ENCODE measurements at regions not wholly inside any gene's neighbourhood (a gene's known extent, or its start where the extent isn't known, plus 50 kb on each side); places are given as distances from the start of the nearest gene placed in this dataset.
"Not testable (repeated sequence)": the region's sequence is repeated elsewhere in the genome, so short reads cannot be mapped to it uniquely, and the experiment has no call there.

GRCh38 chr7:32779167-32779566 lies 112.4 kb downstream of the KBTBD2 start:
- TF ChIP-seq CTCF (conservative IDR thresholded peaks at IDR 0.05), result no peak

GRCh38 chr7:32777041-32777666 lies 114.4 kb downstream of the KBTBD2 start:
- not testable (repeated sequence) for H3K27ac ChIP-seq

More at GRCh38 chr7:32779167-32779566, 112.4 kb downstream of the KBTBD2 start:
- H3K27ac ChIP-seq, result no peak overlapping the region

- not testable (repeated sequence) for H3K27ac ChIP-seq
These were observed 115.2 kb downstream of the KBTBD2 start for GRCh38 chr7:32776318-32776717.

- not testable (repeated sequence) for H3K27ac ChIP-seq
These were observed 115.8 kb downstream of the KBTBD2 start for GRCh38 chr7:32775809-32776208.

GRCh38 chr7:32774541-32774951 lies 117.0 kb downstream of the KBTBD2 start:
- no peak for TF ChIP-seq CTCF (conservative IDR thresholded peaks at IDR 0.05)

GRCh38 chr7:32768866-32769510 lies 122.6 kb downstream of the KBTBD2 start:
- H3K27ac ChIP-seq, result not testable (repeated sequence)

More at GRCh38 chr7:32774541-32774951, 117.0 kb downstream of the KBTBD2 start:
- no peak overlapping the region for H3K27ac ChIP-seq

- not testable (repeated sequence) for H3K27ac ChIP-seq
These were observed 123.2 kb downstream of the KBTBD2 start for GRCh38 chr7:32768338-32768737.

- H3K27ac ChIP-seq, result not testable (repeated sequence)
- peak; percentile 60 for TF ChIP-seq CTCF (conservative IDR thresholded peaks at IDR 0.05)
These were observed 125.8 kb downstream of the KBTBD2 start for GRCh38 chr7:32765649-32766251.

GRCh38 chr7:32765185-32765584 lies 126.4 kb downstream of the KBTBD2 start:
- no peak for TF ChIP-seq CTCF (conservative IDR thresholded peaks at IDR 0.05)

GRCh38 chr7:32762925-32763293 lies 128.7 kb downstream of the KBTBD2 start:
- no peak overlapping the region for H3K27ac ChIP-seq
- no peak for TF ChIP-seq CTCF (conservative IDR thresholded peaks at IDR 0.05)

More at GRCh38 chr7:32765185-32765584, 126.4 kb downstream of the KBTBD2 start:
- no peak overlapping the region for H3K27ac ChIP-seq

- H3K27ac ChIP-seq, result not testable (repeated sequence)
These were observed 129.2 kb downstream of the KBTBD2 start for GRCh38 chr7:32762206-32762924.

Measured in VCaP (cell line).